ENCODE measurements at regions not wholly inside any gene's neighbourhood (a gene's known extent, or its start where the extent isn't known, plus 50 kb on each side); places are given as distances from the start of the nearest gene placed in this dataset.
"Not testable (repeated sequence)": the region's sequence is repeated elsewhere in the genome, so short reads cannot be mapped to it uniquely, and the experiment has no call there.

DNA sequence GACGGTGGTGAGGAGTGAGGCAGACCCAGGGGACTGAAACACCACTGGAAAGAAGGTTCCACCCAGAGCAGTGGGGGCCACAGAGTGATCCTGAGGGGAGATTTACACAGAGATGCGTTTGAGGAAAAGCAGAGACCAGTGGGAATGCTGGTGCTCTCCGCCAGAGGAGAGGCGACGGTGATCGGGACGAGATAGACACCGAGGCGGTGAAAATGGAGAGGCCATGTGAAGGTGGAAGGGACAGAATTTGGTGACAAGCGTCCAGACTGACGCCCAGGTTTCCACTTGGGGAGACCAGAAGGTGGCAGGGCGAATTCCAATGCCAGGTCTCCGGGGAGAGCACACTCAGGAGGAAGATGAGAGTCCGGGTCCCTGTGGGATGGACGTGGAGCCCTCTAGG lies 374.8 kb downstream of the CNTNAP3B start:
- not testable (repeated sequence) for DNase-seq

- not testable (repeated sequence) for DNase-seq
Observed at GRCh38 chr9:41741897-41742296, 387.3 kb downstream of the CNTNAP3B start.

GRCh38 chr9:41741173-41741572 lies 388.1 kb downstream of the CNTNAP3B start:
- DNase-seq: not testable (repeated sequence)

GRCh38 chr9:41738681-41739080 lies 390.5 kb downstream of the CNTNAP3B start:
- DNase-seq: not testable (repeated sequence)

DNA sequence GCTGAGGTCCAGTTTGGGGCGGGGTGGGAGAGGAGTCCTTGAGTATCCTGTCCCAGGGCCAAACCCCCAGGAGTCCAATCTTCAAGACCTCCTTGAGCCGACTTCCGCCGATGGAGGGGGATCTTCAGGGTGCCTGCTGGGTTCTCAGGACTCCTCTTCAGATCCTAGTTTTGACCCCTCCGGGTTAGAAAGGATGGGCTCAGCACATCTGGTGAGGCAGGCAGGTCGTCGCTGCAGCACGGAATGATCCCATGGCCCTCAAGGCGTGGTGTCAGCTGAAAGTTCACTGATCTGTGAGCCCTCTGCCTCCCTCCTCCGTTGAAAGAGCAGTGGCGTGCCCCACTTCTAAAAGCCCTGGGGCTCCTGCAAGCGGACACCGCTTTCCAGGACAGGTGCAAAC lies 430.0 kb downstream of the CNTNAP3B start:
- DNase-seq: not testable (repeated sequence)

GRCh38 chr9:41697080-41697479 lies 432.1 kb downstream of the CNTNAP3B start:
- DNase-seq: not testable (repeated sequence)

DNA sequence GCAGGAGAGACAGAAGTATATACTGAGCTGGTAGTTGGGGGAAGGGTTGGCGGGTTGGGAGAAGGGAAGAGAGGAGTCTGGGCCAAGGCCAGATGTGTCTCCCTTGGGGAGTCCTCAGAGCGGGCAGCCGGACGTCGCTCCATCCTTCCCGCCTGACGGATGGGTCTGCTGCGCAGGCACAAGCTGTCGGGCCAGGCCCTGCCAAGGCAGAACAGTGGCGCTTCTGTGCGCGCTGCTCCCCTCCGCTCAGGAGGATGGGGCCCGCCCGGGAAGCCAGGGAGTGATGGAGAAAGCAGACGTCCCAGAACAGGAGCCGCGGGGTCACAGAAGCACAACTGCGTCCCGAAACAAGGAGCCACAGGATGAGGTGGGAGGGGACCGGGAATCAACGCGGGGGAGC lies 449.9 kb downstream of the CNTNAP3B start:
- not testable (repeated sequence) for DNase-seq

GRCh38 chr9:41663497-41664036 lies 465.7 kb downstream of the CNTNAP3B start:
- not testable (repeated sequence) for DNase-seq

- DNase-seq: not testable (repeated sequence)
Observed at GRCh38 chr9:41658706-41659105, 469.6 kb upstream of the ZNG1F start.

DNA sequence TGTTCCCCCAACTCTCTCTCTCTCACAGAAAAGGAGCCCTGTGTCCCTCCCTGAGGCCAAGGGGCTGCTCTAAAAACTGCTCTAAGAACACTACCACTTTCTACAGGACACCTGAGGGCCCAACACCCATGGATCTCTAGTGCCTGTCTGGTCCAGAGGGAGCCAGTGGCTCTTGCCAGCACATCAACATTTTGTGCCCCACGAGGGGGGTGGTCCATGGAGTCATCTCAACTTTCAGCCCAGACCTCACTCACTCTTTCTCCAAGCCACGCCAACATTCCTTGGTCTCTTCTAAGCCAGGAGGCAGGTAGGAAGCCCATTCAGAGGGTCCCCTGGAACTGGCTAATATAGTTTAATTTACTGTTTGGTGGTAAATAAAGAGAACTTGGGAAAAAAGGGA lies 469.0 kb upstream of the ZNG1F start:
- not testable (repeated sequence) for DNase-seq

DNA sequence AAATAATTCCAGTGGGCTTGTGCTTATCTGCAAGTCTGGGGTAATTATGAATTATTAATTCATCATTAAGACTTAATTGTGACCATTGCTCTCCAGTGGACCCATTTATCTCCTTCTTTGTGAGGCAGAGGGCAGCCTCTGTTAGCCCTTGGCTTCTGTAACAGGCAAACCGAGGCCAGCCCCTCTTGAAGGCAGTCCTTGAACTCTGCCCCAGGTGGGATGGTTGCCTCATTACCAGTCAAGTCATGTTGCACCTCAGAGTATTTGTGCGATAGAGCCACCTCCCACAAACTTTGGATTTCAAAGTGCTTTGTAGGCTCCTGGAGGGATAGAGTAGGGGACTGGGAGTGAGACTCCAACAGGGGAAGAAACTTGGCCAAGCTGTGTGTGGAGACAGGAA lies 468.0 kb upstream of the ZNG1F start:
- DNase-seq: not testable (repeated sequence)

GRCh38 chr9:41655071-41655554 lies 466.0 kb upstream of the ZNG1F start:
- peak; percentile 14 for DNase-seq

- DNase-seq: not testable (repeated sequence)
Observed at GRCh38 chr9:41654349-41654748, 465.2 kb upstream of the ZNG1F start.

DNA sequence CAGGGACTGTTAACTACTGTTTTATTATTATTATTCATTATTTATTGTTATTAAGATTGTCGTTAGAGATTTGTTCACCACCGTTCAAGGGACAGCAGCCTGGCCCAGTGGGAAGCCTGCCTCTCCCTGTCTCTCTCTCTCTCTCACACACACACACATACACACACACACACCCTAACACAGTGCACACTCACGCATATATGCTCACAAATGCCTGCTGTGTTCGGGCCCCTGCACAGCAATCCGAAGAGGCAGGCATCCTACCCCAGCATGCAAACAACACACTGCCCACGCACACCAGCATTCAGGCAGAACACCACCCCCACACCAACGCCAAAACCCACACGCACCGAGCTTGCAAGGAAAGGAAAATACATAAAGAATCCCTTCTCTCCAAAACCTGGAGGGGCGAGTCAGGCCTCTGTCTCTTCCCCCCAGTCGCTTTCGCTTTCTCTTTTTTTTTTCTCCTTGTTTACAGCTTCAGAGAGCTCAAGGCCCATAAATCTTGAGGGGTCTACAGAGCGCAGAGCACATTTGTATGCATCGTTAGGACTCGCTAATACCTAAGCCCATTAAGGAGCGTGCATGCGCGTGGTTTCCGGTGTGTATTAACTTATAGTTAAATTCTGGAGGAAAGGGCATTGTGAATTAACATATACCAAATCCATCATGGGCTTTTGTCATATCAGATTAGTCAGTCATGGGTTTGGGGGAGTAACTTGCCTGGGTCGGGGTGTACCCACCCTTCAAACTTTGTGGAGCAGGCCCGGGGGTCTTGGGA lies 464.6 kb upstream of the ZNG1F start:
- not testable (repeated sequence) for DNase-seq

GRCh38 chr9:41652800-41653199 lies 463.7 kb upstream of the ZNG1F start:
- not testable (repeated sequence) for DNase-seq

GRCh38 chr9:41652100-41652713 lies 463.1 kb upstream of the ZNG1F start:
- not testable (repeated sequence) for DNase-seq

- DNase-seq: not testable (repeated sequence)
Observed at GRCh38 chr9:41650086-41650485, 461.0 kb upstream of the ZNG1F start.

DNA sequence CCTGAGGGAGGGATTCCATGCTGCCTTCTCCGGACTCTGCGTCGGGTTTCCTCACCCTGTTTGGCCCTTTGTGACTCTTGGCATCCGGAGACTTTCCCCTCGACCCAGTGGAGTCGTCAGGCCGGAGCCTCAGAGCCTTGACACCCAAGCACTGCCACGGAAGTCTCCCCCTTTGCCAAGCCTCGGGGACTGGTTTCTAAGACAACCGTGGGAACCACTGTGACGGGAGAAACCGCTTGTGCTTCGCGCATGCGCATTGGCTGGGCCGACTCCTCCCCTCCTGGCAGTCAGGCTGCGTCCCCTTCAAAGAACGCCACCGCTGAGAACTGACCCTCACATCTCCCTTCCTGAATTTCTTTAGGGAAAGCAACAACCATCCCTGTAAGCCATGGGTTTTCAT lies 459.4 kb upstream of the ZNG1F start:
- not testable (repeated sequence) for DNase-seq

DNA sequence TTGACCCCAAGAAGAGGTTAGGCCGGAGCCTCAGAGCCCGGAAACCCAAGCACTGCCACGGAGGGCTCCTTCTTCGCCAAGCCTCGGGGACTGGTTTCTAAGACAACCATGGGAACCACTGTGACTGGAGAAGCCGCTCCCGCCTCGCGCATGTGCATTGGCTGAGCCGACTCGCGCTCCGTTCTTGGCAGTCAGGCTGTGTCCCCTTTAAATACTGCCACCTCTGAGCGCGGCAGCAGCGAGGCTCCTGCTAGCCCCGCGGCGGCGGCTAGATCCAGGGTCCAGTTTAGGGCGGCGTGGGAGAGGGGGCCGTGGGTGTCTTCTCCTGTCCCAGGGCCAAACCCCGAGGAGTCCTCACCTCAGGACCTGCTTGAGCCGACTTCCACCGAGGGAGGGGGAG lies 457.1 kb upstream of the ZNG1F start:
- not testable (repeated sequence) for DNase-seq

DNA sequence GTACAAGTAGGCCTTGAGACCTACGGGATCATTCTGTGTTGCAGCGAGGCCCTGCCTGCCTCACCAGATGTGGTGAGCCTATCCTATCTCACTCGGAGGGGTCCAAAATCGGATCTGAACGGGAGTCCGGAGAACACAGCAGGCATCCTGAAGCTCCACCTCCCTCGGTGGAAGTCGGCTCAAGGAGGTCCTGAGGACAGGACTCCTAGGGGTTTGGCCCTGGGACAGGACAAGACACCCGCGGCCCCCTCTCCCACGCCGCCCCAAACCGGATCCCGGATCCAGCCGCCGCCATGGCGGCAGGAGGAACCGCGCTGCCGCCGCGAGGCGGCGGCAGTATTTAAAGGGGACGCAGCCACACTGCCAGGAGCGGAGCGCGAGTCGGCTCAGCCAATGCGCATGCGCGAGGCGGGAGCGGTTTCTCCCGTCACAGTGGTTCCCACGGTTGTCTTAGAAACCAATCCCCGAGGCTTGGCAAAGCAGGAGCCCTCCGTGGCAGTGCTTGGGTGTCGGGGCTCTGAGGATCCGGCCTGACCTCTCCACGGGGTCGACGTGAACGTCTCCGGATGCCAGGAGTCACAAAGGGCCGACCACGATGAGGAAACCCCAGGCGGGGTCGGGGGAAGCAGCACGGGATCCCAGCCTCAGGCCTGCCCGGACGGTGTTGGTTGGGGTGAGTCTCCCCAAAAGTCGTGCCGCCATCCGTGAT lies 454.6 kb upstream of the ZNG1F start:
- peak; percentile 70 for DNase-seq

GRCh38 chr9:41633726-41634125 lies 444.6 kb upstream of the ZNG1F start:
- not testable (repeated sequence) for DNase-seq

GRCh38 chr9:41623666-41624065 lies 434.5 kb upstream of the ZNG1F start:
- DNase-seq: not testable (repeated sequence)

- not testable (repeated sequence) for DNase-seq
Observed at GRCh38 chr9:41619254-41619653, 430.1 kb upstream of the ZNG1F start.

All from fibroblast of upper back skin (primary cell).